ENCODE measurements at regions not wholly inside any gene's neighbourhood (a gene's known extent, or its start where the extent isn't known, plus 50 kb on each side); places are given as distances from the start of the nearest gene placed in this dataset.
"Not testable (repeated sequence)": the region's sequence is repeated elsewhere in the genome, so short reads cannot be mapped to it uniquely, and the experiment has no call there.

- H3K4me3 Mint-ChIP-seq = no peak overlapping the region
- Histone ChIP-seq H3K4me1 (ENCODE audit: control insufficient read depth in 1 of 2, insufficient read depth in 2 of 2, low read length in 2 of 2) (peaks cover 10 to 16% of the 10 kb centered on the region in 2 donors), H3K27me3 (ENCODE audit: control insufficient read depth in 2 of 2, insufficient read depth in 2 of 2, low read length in 2 of 2) (no peaks in the 10 kb centered on the region), H3K4me2 (replicated peaks; ENCODE audit: extremely low read depth, low read length, poor library complexity, severe bottlenecking) (no peak overlapping the region), H3K4me3 (replicated peaks in 1 of 3; ENCODE audit: low read depth in 2 of 3, low read length in 3 of 3) (no peak overlapping the region), H4K20me1 (ENCODE audit: insufficient read depth, low read length) (no peaks in the 10 kb centered on the region), H3K36me3 (replicated peaks in 1 of 2; ENCODE audit: control insufficient read depth in 1 of 2, insufficient read depth in 2 of 2, low read length in 2 of 2) (no peaks in the 10 kb centered on the region), H2AFZ (ENCODE audit: insufficient read depth, low read depth, low read length, poor library complexity, severe bottlenecking) (no peak overlapping the region), H3K79me2 (ENCODE audit: insufficient read depth, low read length) (no peaks in the 10 kb centered on the region), H3K9ac (ENCODE audit: insufficient read depth, low read length, poor library complexity, severe bottlenecking) (no peak overlapping the region), H3K27ac (ENCODE audit: low read depth in 1 of 2, low read length in 2 of 2) (no peak overlapping the region), H3K9me3 (replicated peaks in 1 of 2; ENCODE audit: control insufficient read depth in 1 of 2, insufficient read depth in 1 of 2, low read length in 2 of 2) (no peaks in the 10 kb centered on the region)
- H3K9me3 Mint-ChIP-seq = no peaks in the 10 kb centered on the region
- no peak for DNase-seq
- intact Hi-C loops (cut with micrococcal nuclease) = no loop called here
- TF ChIP-seq CTCF (IDR thresholded peaks at IDR 0.05) = no peak
- no peak overlapping the region for H3K27ac Mint-ChIP-seq
- WGBS (ENCODE audit: insufficient coverage) = 94% methylated on average over 3 of the region's 5 CpGs
- H3K36me3 Mint-ChIP-seq = no peaks in the 10 kb centered on the region
- peaks cover 0 to 2% (median 0%) of the 10 kb centered on the region in 3 donors for H3K27me3 Mint-ChIP-seq (ENCODE audit: low read depth in 3 of 3)
- H3K4me1 Mint-ChIP-seq = no peaks in the 10 kb centered on the region
Measured at GRCh38 chr15:20643024-20643770, 101.6 kb upstream of the GOLGA6L6 start.

GRCh38 chr15:20642054-20642767 lies 100.6 kb upstream of the GOLGA6L6 start:
- Histone ChIP-seq H3K79me2 (ENCODE audit: insufficient read depth, low read length) (no peaks in the 10 kb centered on the region), H2AFZ (ENCODE audit: insufficient read depth, low read depth, low read length, poor library complexity, severe bottlenecking) (no peak overlapping the region), H4K20me1 (ENCODE audit: insufficient read depth, low read length) (no peaks in the 10 kb centered on the region), H3K27ac (ENCODE audit: low read depth in 1 of 2, low read length in 2 of 2) (no peak overlapping the region), H3K36me3 (replicated peaks in 1 of 2; ENCODE audit: control insufficient read depth in 1 of 2, insufficient read depth in 2 of 2, low read length in 2 of 2) (no peaks in the 10 kb centered on the region), H3K9me3 (replicated peaks in 1 of 2; ENCODE audit: control insufficient read depth in 1 of 2, insufficient read depth in 1 of 2, low read length in 2 of 2) (no peaks in the 10 kb centered on the region), H3K4me3 (replicated peaks in 1 of 3; ENCODE audit: low read depth in 2 of 3, low read length in 3 of 3) (no peak overlapping the region), H3K4me1 (ENCODE audit: control insufficient read depth in 1 of 2, insufficient read depth in 2 of 2, low read length in 2 of 2) (peaks cover 10 to 16% of the 10 kb centered on the region in 2 donors), H3K27me3 (ENCODE audit: control insufficient read depth in 2 of 2, insufficient read depth in 2 of 2, low read length in 2 of 2) (no peaks in the 10 kb centered on the region), H3K9ac (ENCODE audit: insufficient read depth, low read length, poor library complexity, severe bottlenecking) (no peak overlapping the region), H3K4me2 (replicated peaks; ENCODE audit: extremely low read depth, low read length, poor library complexity, severe bottlenecking) (no peak overlapping the region)
- no peaks in the 10 kb centered on the region for H3K9me3 Mint-ChIP-seq
- WGBS (ENCODE audit: insufficient coverage) = 89% methylated on average over 5 of the region's 6 CpGs
- DNase-seq = no peak
- no peak for TF ChIP-seq CTCF (IDR thresholded peaks at IDR 0.05)
- no peak overlapping the region for H3K4me3 Mint-ChIP-seq
- H3K4me1 Mint-ChIP-seq = no peaks in the 10 kb centered on the region
- H3K27me3 Mint-ChIP-seq (ENCODE audit: low read depth in 3 of 3) = peaks cover 0 to 2% (median 0%) of the 10 kb centered on the region in 3 donors
- intact Hi-C loops (cut with micrococcal nuclease) = no loop called here
- no peaks in the 10 kb centered on the region for H3K36me3 Mint-ChIP-seq
- no peak overlapping the region for H3K27ac Mint-ChIP-seq

- H3K27ac ChIP-seq (ENCODE audit: low read depth in 1 of 2, low read length in 2 of 2); intact Hi-C loops (cut with micrococcal nuclease); H2AFZ ChIP-seq (ENCODE audit: insufficient read depth, low read depth, low read length, poor library complexity, severe bottlenecking); H3K79me2 ChIP-seq (ENCODE audit: insufficient read depth, low read length); H3K4me1 ChIP-seq (ENCODE audit: control insufficient read depth in 1 of 2, insufficient read depth in 2 of 2, low read length in 2 of 2); H3K27ac Mint-ChIP-seq; H3K4me1 Mint-ChIP-seq; H4K20me1 ChIP-seq (ENCODE audit: insufficient read depth, low read length); H3K9me3 Mint-ChIP-seq; H3K36me3 ChIP-seq (replicated peaks in 1 of 2; ENCODE audit: control insufficient read depth in 1 of 2, insufficient read depth in 2 of 2, low read length in 2 of 2); H3K4me3 Mint-ChIP-seq; H3K36me3 Mint-ChIP-seq; DNase-seq; H3K27me3 ChIP-seq (ENCODE audit: control insufficient read depth in 2 of 2, insufficient read depth in 2 of 2, low read length in 2 of 2); H3K9ac ChIP-seq (ENCODE audit: insufficient read depth, low read length, poor library complexity, severe bottlenecking); H3K4me3 ChIP-seq (replicated peaks in 1 of 3; ENCODE audit: low read depth in 2 of 3, low read length in 3 of 3); H3K9me3 ChIP-seq (replicated peaks in 1 of 2; ENCODE audit: control insufficient read depth in 1 of 2, insufficient read depth in 1 of 2, low read length in 2 of 2); H3K27me3 Mint-ChIP-seq (ENCODE audit: low read depth in 3 of 3); H3K4me2 ChIP-seq (replicated peaks; ENCODE audit: extremely low read depth, low read length, poor library complexity, severe bottlenecking): not testable (repeated sequence)
- WGBS (ENCODE audit: insufficient coverage) = no CpG with 5 or more reads among the region's 5 CpGs
Measured at GRCh38 chr15:20640427-20640826, 98.8 kb upstream of the GOLGA6L6 start.
